Gastrocnemius medialis (tissue), 4 donors: ENCODE measurements at regions not wholly inside any gene's neighbourhood (a gene's known extent, or its start where the extent isn't known, plus 50 kb on each side); places are given as distances from the start of the nearest gene placed in this dataset.

Source experiments
- CTCF ChIP-seq, 5 experiments: fragments of 450-650 bp in 3 of 5; fragments of 200-600 bp in 2 of 5; sonication (generic) in 2 of 5; IDR thresholded peaks in 4 of 5; conservative IDR thresholded peaks in 1 of 5; 1 replicate in 4 of 5; 2 replicates in 1 of 5; pipeline ENCODE4 v1.5.1; 2016 to 2019; ENCODE audit warnings: antibody characterized with exemption in 5 of 5, mild to moderate bottlenecking in 3 of 5, moderate library complexity in 3 of 5
- POLR2A ChIP-seq, 2 donors: fragments of 450-650 bp; IDR thresholded peaks; one replicate each; pipeline ENCODE4 v1.6.1; 2017; ENCODE audit warnings: antibody characterized with exemption in 2 of 2, mild to moderate bottlenecking in 2 of 2, moderate library complexity in 2 of 2

- TF ChIP-seq CTCF (IDR thresholded peaks at IDR 0.05 in 4 of 5, conservative IDR thresholded peaks at IDR 0.05 in 1 of 5) (no peak), POLR2A (IDR thresholded peaks at IDR 0.05) (no peak)
Observed at GRCh38 chr2:59435635-59436034, 1117.8 kb downstream of the BCL11A start.
